Mesenchymal stem cell (in vitro differentiated cells and primary cell): ENCODE measurements at regions not wholly inside any gene's neighbourhood (a gene's known extent, or its start where the extent isn't known, plus 50 kb on each side); places are given as distances from the start of the nearest gene placed in this dataset.

ENCODE experiments used
- DNase-seq: peaks from one replicate; pipeline ENCODE4 v3.0.0-alpha.2; 2013
- H2AFZ ChIP-seq: one replicate; pipeline ENCODE4 v1.6.1; 2013; ENCODE audit warnings: low read depth, mild to moderate bottlenecking, control low read depth, inconsistent platforms, low read length, moderate library complexity
- H2AK5ac ChIP-seq: 2 replicates; pipeline ENCODE4 v1.6.1; 2013; ENCODE audit warnings: low read length, moderate library complexity, mild to moderate bottlenecking, inconsistent platforms; ENCODE audit not compliant: severe bottlenecking
- H2BK120ac ChIP-seq: one replicate; pipeline ENCODE4 v1.6.1; 2013; ENCODE audit warnings: low read depth, mild to moderate bottlenecking, inconsistent platforms, low read length, moderate library complexity
- H2BK12ac ChIP-seq, 2 experiments: one replicate each; pipeline ENCODE4 v1.6.1; 2013; ENCODE audit warnings: inconsistent platforms in 2 of 2, low read length in 2 of 2, mild to moderate bottlenecking in 2 of 2, moderate library complexity in 2 of 2, control low read depth in 1 of 2
- H2BK15ac ChIP-seq: one replicate; pipeline ENCODE4 v1.6.1; 2013; ENCODE audit warnings: mild to moderate bottlenecking, low read depth, inconsistent platforms; ENCODE audit not compliant: poor library complexity, severe bottlenecking
- H2BK5ac ChIP-seq: 2 replicates; pipeline ENCODE4 v1.6.1; 2013; ENCODE audit warnings: low read depth, mild to moderate bottlenecking, low read length, control low read depth, inconsistent platforms; ENCODE audit not compliant: poor library complexity, severe bottlenecking
- H3K14ac ChIP-seq, 2 experiments: one replicate each; pipeline ENCODE4 v1.6.1; 2013; ENCODE audit warnings: inconsistent platforms in 2 of 2, low read length in 2 of 2, control low read depth in 1 of 2, mild to moderate bottlenecking in 1 of 2, moderate library complexity in 1 of 2
- H3K18ac ChIP-seq, 2 experiments: one replicate each; pipeline ENCODE4 v1.6.1; 2013; ENCODE audit warnings: inconsistent platforms in 2 of 2, low read length in 2 of 2, control low read depth in 1 of 2, low read depth in 1 of 2, mild to moderate bottlenecking in 1 of 2
- H3K23ac ChIP-seq, 2 experiments: one replicate each; pipeline ENCODE4 v1.6.1; 2013; ENCODE audit warnings: inconsistent platforms in 2 of 2, low read length in 2 of 2, mild to moderate bottlenecking in 2 of 2, moderate library complexity in 2 of 2, control low read depth in 1 of 2
- H3K27ac ChIP-seq: 2 replicates; pipeline ENCODE4 v1.5.1; 2013; ENCODE audit warnings: mild to moderate bottlenecking, moderate library complexity, low read length, control low read depth, inconsistent platforms; ENCODE audit not compliant: poor library complexity, severe bottlenecking
- H3K27me3 ChIP-seq, 2 experiments: 2 replicates each; pipeline versions ENCODE4 v1.6.1 to v1.7.0; 2013; ENCODE audit warnings: low read length in 2 of 2, mild to moderate bottlenecking in 2 of 2, moderate library complexity in 2 of 2, control low read depth in 1 of 2, inconsistent platforms in 1 of 2; ENCODE audit not compliant: control insufficient read depth in 1 of 2, insufficient read depth in 1 of 2
- H3K36me3 ChIP-seq, 2 experiments: 2 replicates each; pipeline versions ENCODE4 v1.6.1 to v1.7.0; 2013; ENCODE audit warnings: low read length in 2 of 2, control low read depth in 1 of 2, inconsistent platforms in 1 of 2, low read depth in 1 of 2, mild to moderate bottlenecking in 1 of 2; ENCODE audit not compliant: insufficient read depth in 2 of 2, control insufficient read depth in 1 of 2
- H3K4ac ChIP-seq, 2 experiments: one replicate each; pipeline ENCODE4 v1.6.1; 2013; ENCODE audit warnings: inconsistent platforms in 2 of 2, low read length in 2 of 2, mild to moderate bottlenecking in 2 of 2, moderate library complexity in 2 of 2, control low read depth in 1 of 2, low read depth in 1 of 2
- H3K4me1 ChIP-seq: 2 replicates; pipeline ENCODE4 v1.6.1; 2013; ENCODE audit warnings: low read depth, low read length, control low read depth; ENCODE audit not compliant: control insufficient read depth, insufficient read depth
- H3K4me2 ChIP-seq: 2 replicates; pipeline ENCODE4 v1.6.1; 2013; ENCODE audit warnings: low read length, mild to moderate bottlenecking, inconsistent platforms; ENCODE audit not compliant: poor library complexity, severe bottlenecking
- H3K4me3 ChIP-seq, 2 experiments: 2 replicates each; pipeline versions ENCODE4 v1.5.1 to v1.7.0; 2013; ENCODE audit warnings: low read length in 2 of 2, mild to moderate bottlenecking in 2 of 2, control low read depth in 1 of 2, low read depth in 1 of 2; ENCODE audit not compliant: insufficient read depth in 1 of 2
- H3K79me1 ChIP-seq: replicated peaks from 2 replicates; pipeline ENCODE4 v1.6.1; 2013; ENCODE audit warnings: mild to moderate bottlenecking, control low read depth, low read length, inconsistent platforms; ENCODE audit not compliant: poor library complexity, severe bottlenecking
- H3K9ac ChIP-seq: 2 replicates; pipeline ENCODE4 v1.7.0; 2013; ENCODE audit warnings: mild to moderate bottlenecking, low read length, moderate library complexity
- H3K9me3 ChIP-seq: 2 replicates; pipeline ENCODE4 v1.7.0; 2013; ENCODE audit warnings: mild to moderate bottlenecking, low read length; ENCODE audit not compliant: control insufficient read depth
- H4K8ac ChIP-seq: one replicate; pipeline ENCODE4 v1.6.1; 2013; ENCODE audit warnings: inconsistent platforms, mild to moderate bottlenecking, low read length, moderate library complexity
- H4K91ac ChIP-seq: one replicate; pipeline ENCODE4 v1.6.1; 2013; ENCODE audit warnings: mild to moderate bottlenecking, low read length, inconsistent platforms
- WGBS: methylation state at CpG from one replicate; pipeline ENCODE4 v1.1.7; 2013; ENCODE audit warnings: mixed read lengths; 5-methylcytosine and 5-hydroxymethylcytosine counted together

DNA sequence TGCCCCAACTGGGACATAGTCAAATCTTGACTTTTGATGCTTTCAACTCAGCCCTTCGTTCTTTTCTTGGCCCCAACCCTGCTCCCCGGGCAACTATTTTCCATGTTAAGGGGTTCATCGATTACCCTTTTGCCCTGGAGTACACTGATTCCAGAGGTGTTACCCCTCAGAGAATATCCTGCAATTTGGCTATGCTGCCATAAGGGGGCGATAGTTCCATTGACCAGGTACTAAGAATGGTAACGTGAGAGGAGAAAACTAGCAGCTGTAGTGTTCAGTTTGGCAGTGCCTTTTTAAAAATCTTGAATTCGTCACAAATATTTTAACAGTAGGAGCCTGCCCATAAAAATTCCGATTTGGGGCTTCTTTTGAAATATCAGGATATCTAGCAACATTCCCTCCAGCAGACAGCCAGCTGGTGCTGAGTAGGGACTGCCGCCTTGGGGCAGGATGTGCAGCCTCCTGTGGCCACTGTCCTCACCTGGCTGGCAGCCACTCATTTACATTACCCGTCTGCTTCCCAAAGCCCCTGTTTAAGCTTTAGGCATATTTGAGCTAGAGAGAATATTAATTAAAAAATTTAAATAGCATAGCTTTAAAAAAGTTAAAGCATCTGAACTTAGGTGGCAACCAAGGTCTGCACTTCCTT, 146.3 kb upstream of the SKOR2 start:
- no peak overlapping the region for H3K4ac ChIP-seq
- no peak overlapping the region for H3K27ac ChIP-seq
- no peak overlapping the region for H2BK120ac ChIP-seq
- no peaks in the 10 kb centered on the region for H3K36me3 ChIP-seq
- H3K23ac ChIP-seq, result no peak overlapping the region
- no peak overlapping the region for H2AFZ ChIP-seq
- no peak overlapping the region for H3K18ac ChIP-seq
- H3K79me1 ChIP-seq, result no peaks in the 10 kb centered on the region
- H2BK15ac ChIP-seq, result no peak overlapping the region
- no peak overlapping the region for H3K4me3 ChIP-seq
- H3K9ac ChIP-seq, result no peak overlapping the region
- no peak overlapping the region for H2BK12ac ChIP-seq
- H3K4me1 ChIP-seq, result no peaks in the 10 kb centered on the region
- no peak overlapping the region for H3K4me2 ChIP-seq
- H3K27me3 ChIP-seq, result peaks cover 0 to 18% of the 10 kb centered on the region in 2 experiments
- no peak overlapping the region for H3K14ac ChIP-seq
- no peak overlapping the region for H4K8ac ChIP-seq
- whole genome bisulfite sequencing, result 43% methylated on average over 8 of the region's 9 CpGs
- no peak overlapping the region for H2BK5ac ChIP-seq
- no peak overlapping the region for H4K91ac ChIP-seq
- no peak for DNase-seq
- H3K9me3 ChIP-seq, result no peaks in the 10 kb centered on the region
- no peak overlapping the region for H2AK5ac ChIP-seq

DNA sequence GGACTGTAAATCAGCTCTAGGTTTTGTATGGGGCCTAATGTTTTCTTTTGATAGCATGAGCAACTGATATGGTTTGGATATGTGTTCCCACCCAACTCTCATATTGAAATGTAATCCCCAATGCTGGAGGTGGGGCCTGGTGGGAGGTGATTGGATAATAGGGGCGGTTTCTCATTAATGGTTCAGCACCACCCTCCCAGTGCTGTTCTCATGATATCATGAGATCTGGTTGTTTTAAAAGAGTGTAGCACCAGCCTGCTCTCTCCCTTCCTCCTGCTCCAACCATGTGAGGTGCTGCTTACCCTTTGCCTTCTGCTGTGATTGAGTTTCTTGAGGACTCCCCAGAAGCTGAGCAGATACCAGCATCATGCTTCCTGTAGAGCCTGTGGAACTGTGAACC, 140.2 kb upstream of the SKOR2 start:
- Histone ChIP-seq H3K18ac (no peak overlapping the region), H3K4me2 (no peak overlapping the region), H3K9ac (no peak overlapping the region), H3K14ac (no peak overlapping the region), H2BK15ac (no peak overlapping the region), H3K23ac (no peak overlapping the region), H3K36me3 (no peaks in the 10 kb centered on the region), H2BK120ac (no peak overlapping the region), H3K4me1 (no peaks in the 10 kb centered on the region), H3K27me3 (peaks cover 0 to 12% of the 10 kb centered on the region in 2 experiments), H4K8ac (no peak overlapping the region), H3K4ac (no peak overlapping the region), H4K91ac (no peak overlapping the region), H3K79me1 (no peaks in the 10 kb centered on the region), H3K27ac (no peak overlapping the region), H3K9me3 (no peaks in the 10 kb centered on the region), H2BK12ac (no peak overlapping the region), H3K4me3 (no peak overlapping the region), H2BK5ac (no peak overlapping the region), H2AFZ (no peak overlapping the region), H2AK5ac (no peak overlapping the region)
- no CpG with 5 or more reads among the region's 1 CpG for WGBS
- no peak for DNase-seq

DNA sequence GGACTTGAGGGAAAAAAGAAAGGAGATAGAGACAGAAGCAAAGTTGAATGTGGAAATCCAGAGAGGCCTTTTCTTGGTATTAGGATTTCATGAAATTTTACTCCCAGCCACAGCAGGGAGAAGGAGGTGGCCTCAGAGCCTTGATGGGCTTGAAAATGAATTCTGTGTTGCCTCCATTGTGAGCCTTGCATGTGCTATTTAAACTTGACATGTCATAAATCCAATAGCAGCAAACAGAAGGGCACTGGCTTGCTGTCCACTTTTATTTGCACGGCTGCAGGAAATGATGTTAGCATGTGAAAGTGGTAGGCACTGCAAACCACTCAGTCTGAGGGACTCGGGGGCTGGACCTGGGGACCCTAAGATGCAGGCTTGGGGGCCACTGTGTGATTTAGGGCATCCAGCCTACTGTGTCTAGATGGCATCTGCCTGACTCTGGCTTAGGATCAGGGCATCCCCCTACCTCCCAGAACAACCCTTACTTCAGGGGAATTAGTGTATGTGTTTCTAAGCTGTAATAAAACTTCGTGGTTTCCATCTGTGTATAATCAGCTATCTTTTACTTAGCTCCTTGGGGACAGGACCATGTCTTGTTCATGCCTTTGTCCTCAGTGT, 139.1 kb upstream of the SKOR2 start:
- Histone ChIP-seq H3K79me1 (no peaks in the 10 kb centered on the region), H3K4me2 (no peak overlapping the region), H2AFZ (no peak overlapping the region), H3K9ac (no peak overlapping the region), H4K8ac (no peak overlapping the region), H2BK15ac (no peak overlapping the region), H3K27ac (no peak overlapping the region), H3K14ac (no peak overlapping the region), H3K18ac (no peak overlapping the region), H3K4ac (no peak overlapping the region), H3K27me3 (peaks cover 0 to 12% of the 10 kb centered on the region in 2 experiments), H2BK5ac (no peak overlapping the region), H3K4me1 (no peaks in the 10 kb centered on the region), H4K91ac (no peak overlapping the region), H3K23ac (no peak overlapping the region), H3K4me3 (no peak overlapping the region), H3K9me3 (peaks cover 7% of the 10 kb centered on the region), H2AK5ac (no peak overlapping the region), H3K36me3 (no peaks in the 10 kb centered on the region), H2BK12ac (no peak overlapping the region), H2BK120ac (no peak overlapping the region)
- WGBS, result 25% methylated on average over 2 of the region's 3 CpGs
- no peak for DNase-seq

DNA sequence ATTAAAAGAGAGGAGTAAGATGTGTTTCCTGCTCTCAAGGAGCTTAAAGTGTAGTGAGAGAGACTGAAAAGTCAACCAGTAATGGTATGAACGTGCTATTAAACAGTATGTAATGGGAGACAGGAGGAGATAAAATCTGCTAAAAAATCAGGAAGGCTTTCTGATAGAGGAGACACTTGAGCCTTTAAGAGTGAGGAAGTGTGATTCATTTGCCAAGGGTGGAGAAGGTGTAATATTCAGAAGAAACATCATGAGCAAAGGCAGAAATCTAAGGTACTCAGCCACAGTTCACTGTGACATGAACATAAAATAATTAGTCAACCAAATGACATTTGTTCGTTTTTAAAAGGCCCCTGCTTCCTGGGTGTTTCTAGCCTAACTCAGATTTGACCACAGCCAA, 137.8 kb upstream of the SKOR2 start:
- Histone ChIP-seq H3K4me3 (no peak overlapping the region), H2AK5ac (no peak overlapping the region), H3K14ac (no peak overlapping the region), H3K23ac (no peak overlapping the region), H3K4ac (no peak overlapping the region), H3K27me3 (peaks cover 0 to 7% of the 10 kb centered on the region in 2 experiments), H3K27ac (no peak overlapping the region), H3K79me1 (no peaks in the 10 kb centered on the region), H4K91ac (no peak overlapping the region), H2BK120ac (no peak overlapping the region), H2BK5ac (no peak overlapping the region), H3K4me1 (no peaks in the 10 kb centered on the region), H3K36me3 (no peaks in the 10 kb centered on the region), H3K18ac (no peak overlapping the region), H2AFZ (no peak overlapping the region), H3K4me2 (no peak overlapping the region), H4K8ac (no peak overlapping the region), H2BK15ac (no peak overlapping the region), H3K9me3 (peaks cover 7% of the 10 kb centered on the region), H2BK12ac (no peak overlapping the region), H3K9ac (no peak overlapping the region)
- 18% methylated on average over 2 of the region's 2 CpGs for WGBS
- DNase-seq, result no peak
